CD4-positive, alpha-beta T cell treated with Interleukin-2 at 100 ng/mL for 4 hours (primary cell): ENCODE measurements at regions not wholly inside any gene's neighbourhood (a gene's known extent, or its start where the extent isn't known, plus 50 kb on each side); places are given as distances from the start of the nearest gene placed in this dataset.
A peak's percentile ranks its signal among the peaks of the same experiment; 100 is the strongest.
"Not testable (repeated sequence)": the region's sequence is repeated elsewhere in the genome, so short reads cannot be mapped to it uniquely, and the experiment has no call there.

Source experiments
- DNase-seq: peaks from one replicate; pipeline ENCODE4 v3.0.0-alpha.2; 2020; ENCODE audit warnings: low spot score

- no peak for DNase-seq
These were observed 79.5 kb upstream of the RALGAPA2 start for GRCh38 chr20:20791664-20792568.

GRCh38 chr20:20788308-20788707 lies 75.9 kb upstream of the RALGAPA2 start:
- DNase-seq = no peak

GRCh38 chr20:20786428-20786827 lies 74.0 kb upstream of the RALGAPA2 start:
- DNase-seq = no peak

- no peak for DNase-seq
These were observed 72.8 kb upstream of the RALGAPA2 start for GRCh38 chr20:20785226-20785625.

- not testable (repeated sequence) for DNase-seq
These were observed 72.0 kb upstream of the RALGAPA2 start for GRCh38 chr20:20784450-20784849.

GRCh38 chr20:20783450-20783849 lies 71.0 kb upstream of the RALGAPA2 start:
- no peak for DNase-seq

- no peak for DNase-seq
These were observed 70.3 kb upstream of the RALGAPA2 start for GRCh38 chr20:20782755-20783154.

- DNase-seq = no peak
These were observed 69.8 kb upstream of the RALGAPA2 start for GRCh38 chr20:20782231-20782630.

- DNase-seq = no peak
These were observed 68.6 kb upstream of the RALGAPA2 start for GRCh38 chr20:20781029-20781428.

- DNase-seq = peak; percentile 5
These were observed 67.8 kb upstream of the RALGAPA2 start for GRCh38 chr20:20780127-20780824.

- DNase-seq = no peak
These were observed 66.2 kb upstream of the RALGAPA2 start for GRCh38 chr20:20778676-20779075.

GRCh38 chr20:20772497-20773085 lies 60.1 kb upstream of the RALGAPA2 start:
- no peak for DNase-seq

- DNase-seq = no peak
These were observed 55.9 kb upstream of the RALGAPA2 start for GRCh38 chr20:20768202-20768815.

GRCh38 chr20:20765696-20766365 lies 53.4 kb upstream of the RALGAPA2 start:
- no peak for DNase-seq

GRCh38 chr20:20763650-20764049 lies 51.2 kb upstream of the RALGAPA2 start:
- DNase-seq = no peak
